Parathyroid adenoma (tissue), 2 donors: ENCODE measurements at regions not wholly inside any gene's neighbourhood (a gene's known extent, or its start where the extent isn't known, plus 50 kb on each side); places are given as distances from the start of the nearest gene placed in this dataset.

Source experiments
- H2AFZ ChIP-seq: fragments of 300-600 bp; sonication (generic); one replicate; pipeline ENCODE4 v1.7.0; 2017; ENCODE audit warnings: antibody characterized with exemption, mild to moderate bottlenecking
- H3K27ac ChIP-seq: fragments of 300-600 bp; sonication (generic); one replicate; pipeline ENCODE4 v1.7.0; 2017
- H3K27me3 ChIP-seq: fragments of 300-600 bp; sonication (generic); one replicate; pipeline ENCODE4 v1.7.0; 2017; ENCODE audit warnings: low read length; ENCODE audit not compliant: control insufficient read depth, insufficient read depth
- H3K36me3 ChIP-seq: fragments of 300-600 bp; sonication (generic); one replicate; pipeline ENCODE4 v1.7.0; 2017; ENCODE audit warnings: low read length; ENCODE audit not compliant: control insufficient read depth, insufficient read depth
- H3K4me1 ChIP-seq: fragments of 300-600 bp; sonication (generic); one replicate; pipeline ENCODE4 v1.7.0; 2017; ENCODE audit warnings: control low read depth
- H3K4me2 ChIP-seq: fragments of 300-600 bp; sonication (generic); one replicate; pipeline ENCODE4 v1.7.0; 2017; ENCODE audit warnings: low read length
- H3K4me3 ChIP-seq: fragments of 300-600 bp; sonication (generic); one replicate; pipeline ENCODE4 v1.7.0; 2017; ENCODE audit warnings: low read depth, low read length
- H3K79me2 ChIP-seq: fragments of 300-600 bp; sonication (generic); one replicate; pipeline ENCODE4 v1.7.0; 2017; ENCODE audit warnings: control low read depth
- H3K9ac ChIP-seq: fragments of 300-600 bp; sonication (generic); one replicate; pipeline ENCODE4 v1.7.0; 2017; ENCODE audit warnings: mild to moderate bottlenecking
- H3K9me3 ChIP-seq: fragments of 300-600 bp; sonication (generic); one replicate; pipeline ENCODE4 v1.7.0; 2017; ENCODE audit warnings: low read length; ENCODE audit not compliant: control insufficient read depth
- TF ChIP-seq, protein P1 (sequence below): fragments of 300-600 bp; sonication (generic); IDR thresholded peaks from one replicate; pipeline ENCODE4 v1.7.0; 2017; ENCODE audit warnings: antibody characterized with exemption, mild to moderate bottlenecking
- donor health status: primary hyperparathyroidism.

DNA sequence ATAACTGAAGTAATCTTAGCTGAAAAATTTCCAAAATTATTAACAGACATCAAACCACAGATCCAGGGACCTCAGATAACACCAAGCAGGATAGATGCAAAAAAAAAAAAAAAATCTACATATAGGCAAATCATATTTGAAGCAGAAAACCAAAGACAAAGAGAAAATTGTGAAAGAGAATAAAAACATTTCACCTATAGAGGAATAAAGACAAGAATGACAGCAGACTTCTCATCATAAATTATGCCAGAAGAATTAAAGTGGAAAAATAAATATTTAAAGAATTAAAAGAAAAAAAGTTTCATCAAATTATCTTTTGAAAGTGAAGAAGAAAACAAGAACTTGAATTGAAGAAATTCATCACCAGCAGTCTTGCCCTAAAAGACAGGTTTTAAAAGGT is 467.5 kb downstream of the GPAM start:
- Histone ChIP-seq H3K27me3 (no peaks in the 10 kb centered on the region), H3K9ac (no peak overlapping the region), H3K27ac (no peak overlapping the region), H3K4me2 (no peak overlapping the region), H3K79me2 (no peaks in the 10 kb centered on the region), H3K4me3 (no peak overlapping the region), H3K4me1 (no peaks in the 10 kb centered on the region), H3K36me3 (no peaks in the 10 kb centered on the region), H2AFZ (no peak overlapping the region), H3K9me3 (no peaks in the 10 kb centered on the region)
- TF ChIP-seq, protein P1, sequence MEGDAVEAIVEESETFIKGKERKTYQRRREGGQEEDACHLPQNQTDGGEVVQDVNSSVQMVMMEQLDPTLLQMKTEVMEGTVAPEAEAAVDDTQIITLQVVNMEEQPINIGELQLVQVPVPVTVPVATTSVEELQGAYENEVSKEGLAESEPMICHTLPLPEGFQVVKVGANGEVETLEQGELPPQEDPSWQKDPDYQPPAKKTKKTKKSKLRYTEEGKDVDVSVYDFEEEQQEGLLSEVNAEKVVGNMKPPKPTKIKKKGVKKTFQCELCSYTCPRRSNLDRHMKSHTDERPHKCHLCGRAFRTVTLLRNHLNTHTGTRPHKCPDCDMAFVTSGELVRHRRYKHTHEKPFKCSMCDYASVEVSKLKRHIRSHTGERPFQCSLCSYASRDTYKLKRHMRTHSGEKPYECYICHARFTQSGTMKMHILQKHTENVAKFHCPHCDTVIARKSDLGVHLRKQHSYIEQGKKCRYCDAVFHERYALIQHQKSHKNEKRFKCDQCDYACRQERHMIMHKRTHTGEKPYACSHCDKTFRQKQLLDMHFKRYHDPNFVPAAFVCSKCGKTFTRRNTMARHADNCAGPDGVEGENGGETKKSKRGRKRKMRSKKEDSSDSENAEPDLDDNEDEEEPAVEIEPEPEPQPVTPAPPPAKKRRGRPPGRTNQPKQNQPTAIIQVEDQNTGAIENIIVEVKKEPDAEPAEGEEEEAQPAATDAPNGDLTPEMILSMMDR = no peak

DNA sequence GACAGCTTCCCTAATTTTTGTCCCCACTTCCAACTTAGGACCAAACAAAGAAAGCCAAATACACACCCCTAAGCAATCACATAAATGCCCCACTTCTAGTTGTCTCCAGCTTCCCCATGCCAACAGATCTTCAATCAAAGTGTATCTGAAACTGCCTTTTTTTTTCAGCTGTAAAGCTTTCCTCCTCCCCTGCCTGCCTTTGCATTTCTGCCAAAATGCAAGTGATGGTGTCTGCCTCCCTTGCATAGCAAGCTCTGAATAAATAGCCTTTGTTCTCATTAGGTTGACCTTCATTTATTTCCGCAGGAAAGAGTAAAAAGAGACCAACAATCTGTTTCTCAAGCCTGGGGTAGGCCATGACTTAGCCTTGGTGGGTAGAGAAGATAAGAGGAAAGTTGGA is 459.4 kb downstream of the GPAM start:
- Histone ChIP-seq H2AFZ (no peak overlapping the region), H3K27ac (no peak overlapping the region), H3K79me2 (no peaks in the 10 kb centered on the region), H3K27me3 (no peaks in the 10 kb centered on the region), H3K4me2 (no peak overlapping the region), H3K4me1 (no peaks in the 10 kb centered on the region), H3K36me3 (no peaks in the 10 kb centered on the region), H3K4me3 (no peak overlapping the region), H3K9ac (no peak overlapping the region), H3K9me3 (no peaks in the 10 kb centered on the region)
- TF ChIP-seq, protein P1 = no peak

DNA sequence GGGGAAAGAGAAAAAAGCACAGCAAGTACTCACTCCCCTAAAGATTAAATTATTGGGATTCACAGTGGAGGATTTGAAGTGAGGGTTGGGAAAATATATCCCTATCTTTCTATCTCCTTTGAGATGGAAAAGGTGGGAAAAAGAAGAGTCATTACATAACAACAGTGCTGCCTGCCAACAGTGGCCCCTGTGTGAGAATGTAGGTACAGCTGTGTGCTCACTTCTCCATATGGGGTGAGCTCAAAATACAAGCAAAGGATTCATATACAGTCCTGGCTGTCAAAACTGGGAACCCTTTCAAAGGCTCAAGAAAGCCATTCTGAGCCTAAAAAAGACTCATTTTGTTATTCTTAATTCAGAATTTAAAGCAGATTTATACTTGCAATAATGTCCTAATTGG is 458.5 kb downstream of the GPAM start:
- Histone ChIP-seq H3K9me3 (no peaks in the 10 kb centered on the region), H2AFZ (no peak overlapping the region), H3K36me3 (no peaks in the 10 kb centered on the region), H3K9ac (no peak overlapping the region), H3K4me3 (no peak overlapping the region), H3K27ac (no peak overlapping the region), H3K4me1 (no peaks in the 10 kb centered on the region), H3K79me2 (no peaks in the 10 kb centered on the region), H3K4me2 (no peak overlapping the region), H3K27me3 (no peaks in the 10 kb centered on the region)
- TF ChIP-seq, protein P1 = no peak

GRCh38 chr10:111732166-111732785 is 451.3 kb downstream of the GPAM start:
- Histone ChIP-seq H3K79me2 (no peaks in the 10 kb centered on the region), H3K9me3 (no peaks in the 10 kb centered on the region), H3K4me3 (no peak overlapping the region), H3K27me3 (no peaks in the 10 kb centered on the region), H3K4me2 (no peak overlapping the region), H3K9ac (no peak overlapping the region), H3K36me3 (no peaks in the 10 kb centered on the region), H3K4me1 (no peaks in the 10 kb centered on the region), H2AFZ (no peak overlapping the region), H3K27ac (no peak overlapping the region)
- TF ChIP-seq, protein P1 = no peak
